Endothelial cell of umbilical vein (primary cell): ENCODE measurements at regions not wholly inside any gene's neighbourhood (a gene's known extent, or its start where the extent isn't known, plus 50 kb on each side); places are given as distances from the start of the nearest gene placed in this dataset.

Source experiments
- CTCF ChIP-seq, 2 donors: IDR thresholded peaks; 1 replicate in 1 of 2; 2 replicates in 1 of 2; pipeline ENCODE4 v1.5.1; 2011; ENCODE audit warnings: low read length in 2 of 2, mild to moderate bottlenecking in 2 of 2, moderate library complexity in 2 of 2, control low read depth in 1 of 2, inconsistent platforms in 1 of 2, low read depth in 1 of 2; ENCODE audit not compliant: insufficient read depth in 1 of 2; ENCODE audit errors: extremely low read depth in 1 of 2
- POLR2A ChIP-seq: IDR thresholded peaks from 2 replicates; pipeline ENCODE4 v1.6.1; 2012; ENCODE audit warnings: low read depth, mild to moderate bottlenecking, control low read depth, low read length

DNA sequence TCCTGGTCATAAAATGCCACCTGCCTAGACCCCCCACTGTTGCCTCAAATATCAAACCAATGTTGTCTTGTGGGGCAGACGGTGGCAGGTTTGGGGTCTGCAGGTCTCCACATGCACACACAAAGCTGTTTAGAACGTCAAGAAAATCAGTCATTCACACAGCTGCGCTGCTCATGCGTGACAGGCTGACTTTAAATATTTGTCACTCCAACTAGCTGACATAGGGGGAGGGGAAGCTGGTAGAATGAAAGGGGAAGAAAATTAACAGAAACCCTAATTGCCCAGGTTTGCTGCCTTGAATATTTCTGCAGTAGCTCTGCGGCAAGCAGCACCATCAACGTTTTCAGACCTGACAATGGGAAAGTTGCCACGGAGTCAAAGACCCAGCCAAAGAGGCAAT is 201.8 kb downstream of the ABHD5 start:
- no peak for TF ChIP-seq POLR2A
- no peak for TF ChIP-seq CTCF (IDR thresholded peaks at IDR 0.05; ENCODE audit: extremely low read depth in 1 of 2, insufficient read depth in 1 of 2, low read depth in 1 of 2, low read length in 2 of 2)
